Gastrocnemius medialis (tissue), 4 donors: ENCODE measurements at regions not wholly inside any gene's neighbourhood (a gene's known extent, or its start where the extent isn't known, plus 50 kb on each side); places are given as distances from the start of the nearest gene placed in this dataset.

Source experiments
- CTCF ChIP-seq, 5 experiments: fragments of 450-650 bp in 3 of 5; fragments of 200-600 bp in 2 of 5; sonication (generic) in 2 of 5; IDR thresholded peaks in 4 of 5; conservative IDR thresholded peaks in 1 of 5; 1 replicate in 4 of 5; 2 replicates in 1 of 5; pipeline ENCODE4 v1.5.1; 2016 to 2019; ENCODE audit warnings: antibody characterized with exemption in 5 of 5, mild to moderate bottlenecking in 3 of 5, moderate library complexity in 3 of 5
- POLR2A ChIP-seq, 2 donors: fragments of 450-650 bp; IDR thresholded peaks; one replicate each; pipeline ENCODE4 v1.6.1; 2017; ENCODE audit warnings: antibody characterized with exemption in 2 of 2, mild to moderate bottlenecking in 2 of 2, moderate library complexity in 2 of 2

GRCh38 chr6:150806790-150807189 is 58.7 kb upstream of the MTHFD1L start:
- TF ChIP-seq CTCF (IDR thresholded peaks at IDR 0.05 in 4 of 5, conservative IDR thresholded peaks at IDR 0.05 in 1 of 5): no peak
- no peak for TF ChIP-seq POLR2A (IDR thresholded peaks at IDR 0.05)
